Mammary epithelial cell (primary cell): ENCODE measurements at regions not wholly inside any gene's neighbourhood (a gene's known extent, or its start where the extent isn't known, plus 50 kb on each side); places are given as distances from the start of the nearest gene placed in this dataset.

Source experiments
- EZH2 ChIP-seq: IDR thresholded peaks from 2 replicates; pipeline ENCODE4 v1.6.1; 2012; ENCODE audit warnings: low read length, inconsistent platforms, borderline replicate concordance
- TF ChIP-seq, protein P1 (sequence below), 2 donors: IDR thresholded peaks in 1 of 2; conservative IDR thresholded peaks in 1 of 2; 2 replicates each; pipeline ENCODE4 v1.5.1; 2011 to 2012; ENCODE audit warnings: inconsistent platforms in 2 of 2, low read length in 2 of 2, mild to moderate bottlenecking in 2 of 2, control low read depth in 1 of 2, low read depth in 1 of 2; ENCODE audit not compliant: insufficient read depth in 1 of 2; ENCODE audit errors: extremely low read depth in 1 of 2

DNA sequence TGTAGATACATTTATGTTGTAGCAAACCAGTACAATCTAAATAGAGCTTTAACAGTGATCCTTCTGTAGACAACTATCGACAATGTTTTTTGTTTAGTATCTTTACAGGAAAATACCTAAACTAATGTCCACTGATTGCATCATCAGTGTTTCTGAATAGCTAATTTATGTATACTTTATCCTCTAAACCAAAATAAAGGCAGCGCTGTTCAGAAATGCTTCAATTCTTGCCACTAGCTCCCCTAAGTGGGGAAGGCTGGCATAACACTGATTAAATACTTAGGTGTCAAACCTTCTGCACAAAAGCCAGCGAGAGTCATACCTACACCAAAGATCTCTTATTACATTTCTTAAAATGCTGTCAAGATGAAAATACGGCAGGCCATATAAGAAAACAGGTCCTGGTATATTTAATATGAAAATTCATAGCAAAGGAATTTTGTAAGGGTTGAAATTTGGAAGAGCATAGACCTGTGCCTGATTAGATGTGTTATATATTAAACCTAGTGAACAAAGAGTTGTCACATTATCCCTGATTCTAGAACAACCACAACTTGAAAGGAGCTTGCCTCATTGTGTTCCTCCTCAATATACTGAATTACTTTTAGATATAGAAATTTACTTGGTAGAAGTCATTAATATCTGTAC, 1693.4 kb upstream of the SLC39A10 start:
- TF ChIP-seq, protein P1, sequence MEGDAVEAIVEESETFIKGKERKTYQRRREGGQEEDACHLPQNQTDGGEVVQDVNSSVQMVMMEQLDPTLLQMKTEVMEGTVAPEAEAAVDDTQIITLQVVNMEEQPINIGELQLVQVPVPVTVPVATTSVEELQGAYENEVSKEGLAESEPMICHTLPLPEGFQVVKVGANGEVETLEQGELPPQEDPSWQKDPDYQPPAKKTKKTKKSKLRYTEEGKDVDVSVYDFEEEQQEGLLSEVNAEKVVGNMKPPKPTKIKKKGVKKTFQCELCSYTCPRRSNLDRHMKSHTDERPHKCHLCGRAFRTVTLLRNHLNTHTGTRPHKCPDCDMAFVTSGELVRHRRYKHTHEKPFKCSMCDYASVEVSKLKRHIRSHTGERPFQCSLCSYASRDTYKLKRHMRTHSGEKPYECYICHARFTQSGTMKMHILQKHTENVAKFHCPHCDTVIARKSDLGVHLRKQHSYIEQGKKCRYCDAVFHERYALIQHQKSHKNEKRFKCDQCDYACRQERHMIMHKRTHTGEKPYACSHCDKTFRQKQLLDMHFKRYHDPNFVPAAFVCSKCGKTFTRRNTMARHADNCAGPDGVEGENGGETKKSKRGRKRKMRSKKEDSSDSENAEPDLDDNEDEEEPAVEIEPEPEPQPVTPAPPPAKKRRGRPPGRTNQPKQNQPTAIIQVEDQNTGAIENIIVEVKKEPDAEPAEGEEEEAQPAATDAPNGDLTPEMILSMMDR (conservative IDR thresholded peaks at IDR 0.05 in 1 of 2, IDR thresholded peaks at IDR 0.05 in 1 of 2; ENCODE audit: extremely low read depth in 1 of 2, insufficient read depth in 1 of 2, low read depth in 1 of 2, low read length in 2 of 2): peak; percentile 56 to 65
- TF ChIP-seq EZH2: no peak
